Endometrium (tissue), 2 donors: ENCODE measurements at regions not wholly inside any gene's neighbourhood (a gene's known extent, or its start where the extent isn't known, plus 50 kb on each side); places are given as distances from the start of the nearest gene placed in this dataset.

Experiments used
- FAIRE-seq: peaks from 2 replicates; lab custom pipeline; 2012; peaks lifted over from hg19 to GRCh38; lab: Jason Lieb, UNC
- donor health status: control.
- donor health status: control.

GRCh38 chr5:147169901-147170300 lies 64.9 kb upstream of the STK32A start:
- FAIRE-seq, result no peak

- FAIRE-seq, result no peak
These were observed 64.2 kb upstream of the STK32A start for GRCh38 chr5:147170603-147171002.

- no peak for FAIRE-seq
These were observed 60.1 kb upstream of the STK32A start for GRCh38 chr5:147174671-147175265.

- FAIRE-seq, result no peak
These were observed 59.2 kb upstream of the STK32A start for GRCh38 chr5:147175516-147176097.

- FAIRE-seq, result no peak
These were observed 58.4 kb upstream of the STK32A start for GRCh38 chr5:147176422-147176821.

GRCh38 chr5:147177125-147177840 lies 57.5 kb upstream of the STK32A start:
- FAIRE-seq, result no peak

GRCh38 chr5:147179562-147180147 lies 55.2 kb upstream of the STK32A start:
- FAIRE-seq, result no peak

- no peak for FAIRE-seq
These were observed 54.1 kb upstream of the STK32A start for GRCh38 chr5:147180751-147181150.
